ENCODE measurements at regions not wholly inside any gene's neighbourhood (a gene's known extent, or its start where the extent isn't known, plus 50 kb on each side); places are given as distances from the start of the nearest gene placed in this dataset.

DNA sequence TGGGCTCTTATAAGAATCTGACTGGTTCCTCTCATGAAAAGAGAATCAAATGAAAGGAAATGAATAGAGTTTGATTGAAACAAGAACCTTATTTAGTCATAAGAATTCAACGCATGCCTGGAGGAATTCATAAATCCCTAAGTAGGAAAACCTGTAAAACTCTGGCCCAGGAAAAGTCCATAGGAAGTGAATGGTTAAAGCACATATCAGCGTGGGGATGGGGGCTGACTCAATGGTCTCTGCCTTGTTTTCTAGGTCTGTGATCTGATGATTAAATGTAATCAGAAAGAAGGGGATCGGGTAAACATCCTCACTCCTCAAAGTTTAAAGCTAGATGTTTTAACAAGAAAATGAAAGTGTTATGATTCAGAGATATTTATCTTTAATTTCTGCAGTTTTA is 759.4 kb upstream of the C9orf72 start:
- H3K4me3 Mint-ChIP-seq (ENCODE audit: unreplicated experiment), result no peak overlapping the region

DNA sequence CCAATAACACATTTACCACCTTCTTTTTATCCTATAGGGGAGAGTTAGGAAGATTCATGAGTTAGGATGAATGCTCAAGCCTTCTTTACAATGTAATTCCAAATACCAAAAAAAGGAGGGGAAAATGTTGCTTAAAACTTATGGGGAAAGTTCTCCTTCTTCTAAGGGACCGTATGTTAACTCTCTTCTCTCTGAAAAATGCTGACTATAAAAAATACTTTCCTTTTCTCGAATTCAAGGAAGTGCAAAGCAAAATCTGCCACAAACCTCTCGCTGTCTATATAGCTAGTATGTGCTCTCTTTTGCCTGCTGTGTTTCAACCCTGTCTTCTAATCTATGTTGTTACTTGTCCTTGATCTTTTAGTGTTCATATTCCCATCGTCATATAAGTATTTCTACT is 768.6 kb upstream of the C9orf72 start:
- Mint-ChIP-seq H3K4me1 (ENCODE audit: low read depth, unreplicated experiment) (peaks cover 1% of the 10 kb centered on the region), H3K27me3 (ENCODE audit: unreplicated experiment) (no peaks in the 10 kb centered on the region), H3K27ac (ENCODE audit: unreplicated experiment) (no peak overlapping the region), H3K36me3 (ENCODE audit: unreplicated experiment) (no peaks in the 10 kb centered on the region), H3K9me3 (ENCODE audit: unreplicated experiment) (no peaks in the 10 kb centered on the region), H3K4me3 (ENCODE audit: unreplicated experiment) (no peak overlapping the region)
- TF ChIP-seq, protein P1, sequence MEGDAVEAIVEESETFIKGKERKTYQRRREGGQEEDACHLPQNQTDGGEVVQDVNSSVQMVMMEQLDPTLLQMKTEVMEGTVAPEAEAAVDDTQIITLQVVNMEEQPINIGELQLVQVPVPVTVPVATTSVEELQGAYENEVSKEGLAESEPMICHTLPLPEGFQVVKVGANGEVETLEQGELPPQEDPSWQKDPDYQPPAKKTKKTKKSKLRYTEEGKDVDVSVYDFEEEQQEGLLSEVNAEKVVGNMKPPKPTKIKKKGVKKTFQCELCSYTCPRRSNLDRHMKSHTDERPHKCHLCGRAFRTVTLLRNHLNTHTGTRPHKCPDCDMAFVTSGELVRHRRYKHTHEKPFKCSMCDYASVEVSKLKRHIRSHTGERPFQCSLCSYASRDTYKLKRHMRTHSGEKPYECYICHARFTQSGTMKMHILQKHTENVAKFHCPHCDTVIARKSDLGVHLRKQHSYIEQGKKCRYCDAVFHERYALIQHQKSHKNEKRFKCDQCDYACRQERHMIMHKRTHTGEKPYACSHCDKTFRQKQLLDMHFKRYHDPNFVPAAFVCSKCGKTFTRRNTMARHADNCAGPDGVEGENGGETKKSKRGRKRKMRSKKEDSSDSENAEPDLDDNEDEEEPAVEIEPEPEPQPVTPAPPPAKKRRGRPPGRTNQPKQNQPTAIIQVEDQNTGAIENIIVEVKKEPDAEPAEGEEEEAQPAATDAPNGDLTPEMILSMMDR (IDR thresholded peaks at IDR 0.05; ENCODE audit: partially characterized antibody, unreplicated experiment), result no peak
- no peak for DNase-seq

More for the DNA sequence above, 759.4 kb upstream of the C9orf72 start:
- DNase-seq, result no peak
- H3K36me3 Mint-ChIP-seq (ENCODE audit: unreplicated experiment), result no peaks in the 10 kb centered on the region
- TF ChIP-seq, protein P1 (IDR thresholded peaks at IDR 0.05; ENCODE audit: partially characterized antibody, unreplicated experiment), result no peak
- no peaks in the 10 kb centered on the region for H3K4me1 Mint-ChIP-seq (ENCODE audit: low read depth, unreplicated experiment)
- no peaks in the 10 kb centered on the region for H3K27me3 Mint-ChIP-seq (ENCODE audit: unreplicated experiment)
- no peaks in the 10 kb centered on the region for H3K9me3 Mint-ChIP-seq (ENCODE audit: unreplicated experiment)
- H3K27ac Mint-ChIP-seq (ENCODE audit: unreplicated experiment), result no peak overlapping the region

DNA sequence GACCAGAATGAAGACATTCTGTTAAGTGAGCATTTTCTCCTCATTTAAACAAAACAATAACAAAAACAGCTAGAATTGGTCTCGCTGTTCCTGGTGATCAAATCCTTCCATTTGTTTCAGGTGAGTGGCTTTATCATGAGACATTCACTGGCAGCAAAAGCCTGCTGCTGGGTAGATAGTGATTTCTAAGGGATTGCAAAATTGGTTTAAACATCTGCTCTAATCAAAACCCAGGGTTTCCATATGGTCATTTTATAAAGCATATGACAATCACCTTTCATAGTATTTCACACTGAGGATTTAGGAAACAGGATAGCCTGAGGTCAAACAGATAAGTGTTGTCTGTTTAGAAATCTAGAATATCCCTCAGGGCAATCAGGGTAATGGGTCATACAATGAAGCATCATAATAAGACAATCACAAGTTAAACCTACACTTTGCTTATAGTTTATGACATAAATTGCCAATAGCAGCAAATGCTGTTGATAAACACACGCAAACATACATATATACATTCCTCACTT is 769.6 kb upstream of the C9orf72 start:
- no peaks in the 10 kb centered on the region for H3K9me3 Mint-ChIP-seq (ENCODE audit: unreplicated experiment)
- TF ChIP-seq, protein P1 (IDR thresholded peaks at IDR 0.05; ENCODE audit: partially characterized antibody, unreplicated experiment), result no peak
- peaks cover 1% of the 10 kb centered on the region for H3K4me1 Mint-ChIP-seq (ENCODE audit: low read depth, unreplicated experiment)
- H3K4me3 Mint-ChIP-seq (ENCODE audit: unreplicated experiment), result no peak overlapping the region
- H3K36me3 Mint-ChIP-seq (ENCODE audit: unreplicated experiment), result no peaks in the 10 kb centered on the region
- H3K27me3 Mint-ChIP-seq (ENCODE audit: unreplicated experiment), result no peaks in the 10 kb centered on the region
- H3K27ac Mint-ChIP-seq (ENCODE audit: unreplicated experiment), result no peak overlapping the region
- DNase-seq, result no peak

DNA sequence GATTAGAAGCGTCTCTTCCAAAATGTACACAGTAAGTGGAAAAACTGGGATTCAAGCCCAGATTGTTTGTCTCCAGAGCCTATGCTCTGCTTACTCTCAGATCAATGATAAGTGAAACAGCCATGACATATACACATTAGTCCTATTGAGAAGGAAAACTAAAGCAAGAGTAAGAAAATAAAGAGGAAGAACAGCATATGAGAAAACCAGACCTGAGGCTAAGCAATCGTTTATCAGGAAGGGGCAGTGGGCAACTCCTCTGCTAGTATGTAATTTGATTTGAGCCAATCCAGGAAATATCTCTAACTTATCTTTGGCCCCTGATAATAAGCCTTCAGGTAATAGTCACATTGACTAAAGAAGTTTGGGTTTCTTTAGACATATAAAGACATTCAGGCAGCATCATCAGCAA is 789.9 kb upstream of the C9orf72 start:
- Mint-ChIP-seq H3K4me3 (ENCODE audit: unreplicated experiment) (no peak overlapping the region), H3K36me3 (ENCODE audit: unreplicated experiment) (no peaks in the 10 kb centered on the region), H3K27me3 (ENCODE audit: unreplicated experiment) (no peaks in the 10 kb centered on the region), H3K9me3 (ENCODE audit: unreplicated experiment) (no peaks in the 10 kb centered on the region), H3K27ac (ENCODE audit: unreplicated experiment) (no peak overlapping the region), H3K4me1 (ENCODE audit: low read depth, unreplicated experiment) (peaks cover 8% of the 10 kb centered on the region)
- no peak for DNase-seq
- TF ChIP-seq, protein P1 (IDR thresholded peaks at IDR 0.05; ENCODE audit: partially characterized antibody, unreplicated experiment), result no peak

DNA sequence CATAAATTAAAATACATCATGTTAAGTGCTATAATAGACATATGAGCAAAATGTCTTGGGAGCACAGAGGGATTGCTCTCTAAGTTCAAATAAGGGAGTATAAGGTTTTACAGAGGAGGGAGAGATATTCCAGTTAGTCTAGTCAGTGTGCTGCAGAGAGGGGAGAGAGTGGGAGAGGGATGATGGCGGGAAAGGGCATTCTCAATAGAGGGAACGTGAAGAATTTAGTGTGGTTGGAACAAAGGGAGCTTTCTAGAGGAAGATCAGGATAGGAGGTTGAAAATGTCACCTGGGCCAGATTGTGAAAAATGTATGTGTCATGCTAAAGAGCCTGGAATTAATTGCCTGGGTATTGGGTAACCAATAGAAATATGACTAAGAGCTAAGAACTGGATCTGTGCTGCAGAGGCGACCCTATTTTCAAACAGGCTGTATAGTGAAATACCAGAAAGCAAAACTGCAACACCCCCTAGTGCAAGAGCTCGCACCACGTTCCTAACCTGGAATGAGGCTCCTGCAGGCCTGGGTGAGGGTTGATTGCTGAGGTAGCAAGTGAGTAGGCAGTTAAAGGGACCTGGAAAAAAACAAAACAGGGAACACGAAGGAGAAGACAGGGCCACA is 791.8 kb upstream of the C9orf72 start:
- H3K4me3 Mint-ChIP-seq (ENCODE audit: unreplicated experiment), result no peak overlapping the region
- no peak for DNase-seq
- H3K4me1 Mint-ChIP-seq (ENCODE audit: low read depth, unreplicated experiment), result peaks cover 8% of the 10 kb centered on the region
- H3K36me3 Mint-ChIP-seq (ENCODE audit: unreplicated experiment), result no peaks in the 10 kb centered on the region
- no peaks in the 10 kb centered on the region for H3K27me3 Mint-ChIP-seq (ENCODE audit: unreplicated experiment)
- peak overlapping the region; percentile 50 for H3K27ac Mint-ChIP-seq (ENCODE audit: unreplicated experiment)
- H3K9me3 Mint-ChIP-seq (ENCODE audit: unreplicated experiment), result peaks cover 2% of the 10 kb centered on the region
- TF ChIP-seq, protein P1 (IDR thresholded peaks at IDR 0.05; ENCODE audit: partially characterized antibody, unreplicated experiment), result no peak
